ENCODE measurements at regions not wholly inside any gene's neighbourhood (a gene's known extent, or its start where the extent isn't known, plus 50 kb on each side); places are given as distances from the start of the nearest gene placed in this dataset.

GRCh38 chrX:94758130-94758529, 1084.1 kb downstream of the FAM133A start:
- TF ChIP-seq, protein P1, sequence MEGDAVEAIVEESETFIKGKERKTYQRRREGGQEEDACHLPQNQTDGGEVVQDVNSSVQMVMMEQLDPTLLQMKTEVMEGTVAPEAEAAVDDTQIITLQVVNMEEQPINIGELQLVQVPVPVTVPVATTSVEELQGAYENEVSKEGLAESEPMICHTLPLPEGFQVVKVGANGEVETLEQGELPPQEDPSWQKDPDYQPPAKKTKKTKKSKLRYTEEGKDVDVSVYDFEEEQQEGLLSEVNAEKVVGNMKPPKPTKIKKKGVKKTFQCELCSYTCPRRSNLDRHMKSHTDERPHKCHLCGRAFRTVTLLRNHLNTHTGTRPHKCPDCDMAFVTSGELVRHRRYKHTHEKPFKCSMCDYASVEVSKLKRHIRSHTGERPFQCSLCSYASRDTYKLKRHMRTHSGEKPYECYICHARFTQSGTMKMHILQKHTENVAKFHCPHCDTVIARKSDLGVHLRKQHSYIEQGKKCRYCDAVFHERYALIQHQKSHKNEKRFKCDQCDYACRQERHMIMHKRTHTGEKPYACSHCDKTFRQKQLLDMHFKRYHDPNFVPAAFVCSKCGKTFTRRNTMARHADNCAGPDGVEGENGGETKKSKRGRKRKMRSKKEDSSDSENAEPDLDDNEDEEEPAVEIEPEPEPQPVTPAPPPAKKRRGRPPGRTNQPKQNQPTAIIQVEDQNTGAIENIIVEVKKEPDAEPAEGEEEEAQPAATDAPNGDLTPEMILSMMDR (IDR thresholded peaks at IDR 0.05; ENCODE audit: low read depth, low read length, missing input control) = no peak
- no peak for TF ChIP-seq RAD21 (IDR thresholded peaks at IDR 0.05)
- TF ChIP-seq MAX (IDR thresholded peaks at IDR 0.05) = no peak
- TF ChIP-seq FOXA1 (IDR thresholded peaks at IDR 0.05) = no peak
- TF ChIP-seq REST (IDR thresholded peaks at IDR 0.05) = no peak
